GM21576 (cell line): ENCODE measurements at regions not wholly inside any gene's neighbourhood (a gene's known extent, or its start where the extent isn't known, plus 50 kb on each side); places are given as distances from the start of the nearest gene placed in this dataset.
"Not testable (repeated sequence)": the region's sequence is repeated elsewhere in the genome, so short reads cannot be mapped to it uniquely, and the experiment has no call there.

Source experiments
- ATAC-seq: cut with Tn5 transposase; IDR thresholded peaks from one replicate; pipeline ENCODE4 v1.9.1; 2021; ENCODE audit warnings: mild to moderate bottlenecking, moderate library complexity; ENCODE audit not compliant: unreplicated experiment

- ATAC-seq, result no peak
Measured at GRCh38 chr6:23526526-23526925, 599.5 kb upstream of the NRSN1 start.

GRCh38 chr6:23529902-23530301, 596.1 kb upstream of the NRSN1 start:
- no peak for ATAC-seq

- no peak for ATAC-seq
Measured at GRCh38 chr6:23531666-23532065, 594.3 kb upstream of the NRSN1 start.

GRCh38 chr6:23532227-23532626, 593.8 kb upstream of the NRSN1 start:
- ATAC-seq, result no peak

GRCh38 chr6:23533311-23533710, 592.7 kb upstream of the NRSN1 start:
- ATAC-seq, result no peak

GRCh38 chr6:23533944-23534343, 592.1 kb upstream of the NRSN1 start:
- no peak for ATAC-seq

GRCh38 chr6:23534351-23534750, 591.7 kb upstream of the NRSN1 start:
- no peak for ATAC-seq

GRCh38 chr6:23535101-23535500, 590.9 kb upstream of the NRSN1 start:
- no peak for ATAC-seq

- no peak for ATAC-seq
Measured at GRCh38 chr6:23537828-23538227, 588.2 kb upstream of the NRSN1 start.

GRCh38 chr6:23547851-23548250, 578.2 kb upstream of the NRSN1 start:
- ATAC-seq, result no peak

GRCh38 chr6:23554953-23555352, 571.1 kb upstream of the NRSN1 start:
- not testable (repeated sequence) for ATAC-seq

- ATAC-seq, result no peak
Measured at GRCh38 chr6:23559587-23560343, 566.2 kb upstream of the NRSN1 start.

- no peak for ATAC-seq
Measured at GRCh38 chr6:23561732-23562131, 564.3 kb upstream of the NRSN1 start.

GRCh38 chr6:23562554-23562953, 563.5 kb upstream of the NRSN1 start:
- ATAC-seq, result no peak

- ATAC-seq, result no peak
Measured at GRCh38 chr6:23563323-23563722, 562.7 kb upstream of the NRSN1 start.

GRCh38 chr6:23566418-23566817, 559.6 kb upstream of the NRSN1 start:
- no peak for ATAC-seq

GRCh38 chr6:23568292-23568691, 557.7 kb upstream of the NRSN1 start:
- no peak for ATAC-seq

- no peak for ATAC-seq
Measured at GRCh38 chr6:23584134-23584763, 541.8 kb upstream of the NRSN1 start.

- ATAC-seq, result no peak
Measured at GRCh38 chr6:23587582-23587981, 538.4 kb upstream of the NRSN1 start.

- no peak for ATAC-seq
Measured at GRCh38 chr6:23589811-23590210, 536.2 kb upstream of the NRSN1 start.

- no peak for ATAC-seq
Measured at GRCh38 chr6:23590498-23591126, 535.4 kb upstream of the NRSN1 start.

- no peak for ATAC-seq
Measured at GRCh38 chr6:23591761-23592160, 534.3 kb upstream of the NRSN1 start.
